Fibroblast of lung (primary cell): ENCODE measurements at regions not wholly inside any gene's neighbourhood (a gene's known extent, or its start where the extent isn't known, plus 50 kb on each side); places are given as distances from the start of the nearest gene placed in this dataset.

ENCODE experiments used
- CTCF ChIP-seq, 2 donors: IDR thresholded peaks in 1 of 2; conservative IDR thresholded peaks in 1 of 2; 1 replicate in 1 of 2; 2 replicates in 1 of 2; pipeline ENCODE4 v1.5.1; 2011 to 2012; ENCODE audit warnings: low read length in 2 of 2, control low read depth in 1 of 2, inconsistent platforms in 1 of 2, low read depth in 1 of 2, mild to moderate bottlenecking in 1 of 2
- EZH2 ChIP-seq: IDR thresholded peaks from 2 replicates; pipeline ENCODE4 v1.5.1; 2012; ENCODE audit warnings: low read length, control low read depth, mild to moderate bottlenecking; ENCODE audit errors: missing control alignments

DNA sequence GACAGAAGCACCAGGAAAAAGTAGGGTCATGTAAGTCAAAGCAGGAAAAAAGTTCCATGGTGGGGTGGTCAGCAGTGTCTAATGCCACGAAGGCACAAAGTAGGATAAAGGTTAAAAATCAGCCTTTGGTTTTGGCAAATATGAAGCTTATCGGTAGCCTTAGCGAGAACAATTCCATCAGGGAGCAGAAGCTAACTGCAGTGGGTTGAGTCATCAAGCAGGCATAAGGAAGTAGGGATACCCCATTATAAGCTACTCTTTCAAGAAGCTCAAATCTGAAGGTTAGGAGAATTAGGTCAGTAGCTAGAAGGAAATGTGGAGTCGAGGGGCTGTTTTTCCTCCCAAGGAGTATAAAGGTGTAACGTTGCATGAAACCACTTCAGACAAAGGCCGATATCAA lies 57.5 kb upstream of the USPL1 start:
- TF ChIP-seq CTCF (conservative IDR thresholded peaks at IDR 0.05 in 1 of 2, IDR thresholded peaks at IDR 0.05 in 1 of 2; ENCODE audit: low read depth in 1 of 2, low read length in 2 of 2): no peak
- no peak for TF ChIP-seq EZH2
